ENCODE measurements at regions not wholly inside any gene's neighbourhood (a gene's known extent, or its start where the extent isn't known, plus 50 kb on each side); places are given as distances from the start of the nearest gene placed in this dataset.

DNA sequence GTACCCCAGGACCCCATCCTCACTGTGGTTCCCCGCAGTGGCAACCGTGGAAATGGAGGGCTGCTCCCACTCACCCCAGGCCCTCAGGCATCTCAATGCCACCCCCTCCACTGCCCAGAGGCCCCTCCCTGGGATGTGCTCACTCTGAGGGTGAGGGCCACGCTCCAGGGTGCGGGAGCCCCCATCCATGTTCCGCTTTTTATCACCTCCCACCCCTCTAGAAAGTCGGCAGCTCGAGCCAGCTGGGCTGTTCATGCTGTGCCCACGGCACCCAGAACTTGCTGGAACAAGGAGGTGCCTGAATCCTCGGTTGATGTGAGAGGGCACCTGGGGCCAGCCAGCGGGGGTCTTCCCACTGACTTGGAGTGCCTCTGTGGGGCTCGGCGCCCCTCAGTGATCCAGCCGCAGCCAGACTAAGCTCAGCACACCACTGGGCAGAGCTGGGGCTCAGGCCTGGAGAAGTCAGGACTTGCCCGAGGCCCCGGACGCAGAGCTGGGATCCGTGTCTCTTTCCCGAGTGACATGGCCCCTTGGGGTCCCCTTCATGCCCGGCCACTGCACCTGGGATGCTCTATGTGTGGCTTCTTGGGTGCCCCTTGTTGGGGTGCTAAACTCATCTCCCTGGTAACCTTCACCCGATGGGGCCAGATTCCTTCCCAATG lies 143.1 kb upstream of the GSE1 start:
- Histone ChIP-seq H3K27me3 (peaks cover 2% of the 10 kb centered on the region), H3K4me3 (no peak overlapping the region), H3K27ac (no peak overlapping the region), H3K4me1 (peaks cover 0 to 15% (median 13%) of the 10 kb centered on the region in 4 donors), H3K9me3 (no peaks in the 10 kb centered on the region), H3K36me3 (no peaks in the 10 kb centered on the region)
- no peak for DNase-seq
- no peak for TF ChIP-seq POLR2AphosphoS5 (IDR thresholded peaks at IDR 0.05)
- TF ChIP-seq POLR2A (IDR thresholded peaks at IDR 0.05), result no peak
- TF ChIP-seq, protein P1, sequence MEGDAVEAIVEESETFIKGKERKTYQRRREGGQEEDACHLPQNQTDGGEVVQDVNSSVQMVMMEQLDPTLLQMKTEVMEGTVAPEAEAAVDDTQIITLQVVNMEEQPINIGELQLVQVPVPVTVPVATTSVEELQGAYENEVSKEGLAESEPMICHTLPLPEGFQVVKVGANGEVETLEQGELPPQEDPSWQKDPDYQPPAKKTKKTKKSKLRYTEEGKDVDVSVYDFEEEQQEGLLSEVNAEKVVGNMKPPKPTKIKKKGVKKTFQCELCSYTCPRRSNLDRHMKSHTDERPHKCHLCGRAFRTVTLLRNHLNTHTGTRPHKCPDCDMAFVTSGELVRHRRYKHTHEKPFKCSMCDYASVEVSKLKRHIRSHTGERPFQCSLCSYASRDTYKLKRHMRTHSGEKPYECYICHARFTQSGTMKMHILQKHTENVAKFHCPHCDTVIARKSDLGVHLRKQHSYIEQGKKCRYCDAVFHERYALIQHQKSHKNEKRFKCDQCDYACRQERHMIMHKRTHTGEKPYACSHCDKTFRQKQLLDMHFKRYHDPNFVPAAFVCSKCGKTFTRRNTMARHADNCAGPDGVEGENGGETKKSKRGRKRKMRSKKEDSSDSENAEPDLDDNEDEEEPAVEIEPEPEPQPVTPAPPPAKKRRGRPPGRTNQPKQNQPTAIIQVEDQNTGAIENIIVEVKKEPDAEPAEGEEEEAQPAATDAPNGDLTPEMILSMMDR (IDR thresholded peaks at IDR 0.05), result no peak
- TF ChIP-seq EP300 (IDR thresholded peaks at IDR 0.05; ENCODE audit: low read depth), result no peak
- 79% methylated on average over 18 of the region's 20 CpGs; no CpG with 5 or more reads in 1 of the 2 donors for WGBS, 2 donors (ENCODE audit: low coverage in 1 of 2)
- intact Hi-C loops (cut with DNase I; ENCODE audit: low total_unique reads) (no loop called here), in situ Hi-C loops (cut with MboI; ENCODE audit: low pct_ligation_motif_present in 1 of 4, low pct_unique_long_range_greater_than_20kb in 1 of 4, low sequenced_read_pairs in 3 of 4) (no loop called here)

DNA sequence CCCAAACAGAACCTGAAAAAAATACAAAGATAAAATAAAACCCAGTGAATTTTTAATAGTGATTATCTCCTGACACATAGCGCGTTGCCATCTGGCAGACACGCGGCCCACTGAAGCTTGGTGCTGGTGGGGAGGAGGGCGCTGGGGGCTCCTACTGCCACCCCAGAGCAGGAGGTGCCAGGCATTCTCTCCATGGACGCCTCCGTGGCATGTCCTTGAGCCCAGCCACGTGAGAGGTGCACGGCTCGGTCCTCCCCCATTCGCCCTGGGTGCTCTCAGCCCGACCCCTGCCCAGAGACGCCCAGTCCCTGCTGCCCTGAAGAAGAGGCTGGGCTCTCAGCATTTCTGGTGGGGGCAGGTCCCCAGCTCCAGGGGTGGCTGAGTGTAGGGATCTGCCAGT lies 142.2 kb upstream of the GSE1 start:
- Histone ChIP-seq H3K4me1 (peaks cover 3 to 20% (median 11%) of the 10 kb centered on the region in 4 donors), H3K4me3 (no peak overlapping the region), H3K36me3 (no peaks in the 10 kb centered on the region), H3K27ac (no peak overlapping the region), H3K27me3 (no peaks in the 10 kb centered on the region), H3K9me3 (no peaks in the 10 kb centered on the region)
- WGBS, 2 donors (ENCODE audit: low coverage in 1 of 2), result 84 to 97% methylated on average over 5 to 13 of the region's 13 CpGs
- in situ Hi-C loops (cut with MboI; ENCODE audit: low pct_ligation_motif_present in 1 of 4, low pct_unique_long_range_greater_than_20kb in 1 of 4, low sequenced_read_pairs in 3 of 4), result no loop called here
- TF ChIP-seq POLR2A (IDR thresholded peaks at IDR 0.05), result no peak
- no peak for TF ChIP-seq POLR2AphosphoS5 (IDR thresholded peaks at IDR 0.05)
- TF ChIP-seq, protein P1 (IDR thresholded peaks at IDR 0.05), result no peak
- no peak for TF ChIP-seq EP300 (IDR thresholded peaks at IDR 0.05; ENCODE audit: low read depth)
- no peak for DNase-seq
- intact Hi-C loops (cut with DNase I; ENCODE audit: low total_unique reads), result no loop called here

DNA sequence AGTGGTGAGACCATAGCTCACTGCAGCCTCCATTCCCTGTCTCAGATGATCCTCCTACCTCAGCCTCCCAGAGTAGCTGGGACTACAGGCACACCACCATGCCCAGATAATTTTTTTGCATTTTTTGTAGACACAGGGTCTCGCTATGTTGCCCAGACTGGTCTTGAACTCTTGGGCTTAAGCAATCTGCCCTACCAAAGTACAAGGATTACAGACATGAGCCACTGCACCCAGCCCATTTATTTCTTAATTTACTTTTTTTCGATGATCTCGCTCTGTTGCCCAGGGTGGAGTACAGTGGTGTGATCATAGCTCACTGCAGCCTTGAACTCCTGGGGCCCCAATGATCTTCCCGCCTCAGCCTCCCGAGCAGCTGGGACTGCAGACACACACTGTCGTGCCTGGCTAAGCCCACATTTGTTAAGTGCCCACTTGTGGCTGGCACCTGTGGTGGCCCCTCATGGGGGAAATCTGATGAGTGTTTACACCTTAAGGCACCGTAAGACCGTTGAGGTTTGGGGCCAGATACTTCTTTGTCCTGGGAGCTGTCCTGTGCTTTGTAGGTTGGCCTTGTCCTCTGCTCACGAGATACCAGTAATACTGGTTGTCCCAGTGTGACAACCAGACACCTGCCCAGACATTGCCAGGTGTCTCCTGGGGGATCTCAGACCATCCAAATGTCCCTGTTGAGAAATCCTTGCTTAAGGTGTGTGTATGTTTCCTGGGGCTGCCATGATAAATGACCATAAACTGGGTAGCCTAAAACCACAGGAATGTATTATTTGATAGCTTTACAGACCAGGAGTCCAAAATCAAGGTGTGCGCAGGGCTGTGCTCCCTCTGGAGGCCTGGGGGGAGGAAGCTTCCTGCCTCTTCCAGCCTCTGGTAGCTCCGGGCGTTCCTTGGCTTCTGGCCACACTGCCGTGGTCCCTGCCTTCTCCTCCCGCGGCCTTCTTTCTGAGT lies 141.4 kb upstream of the GSE1 start:
- peaks cover 3 to 20% (median 11%) of the 10 kb centered on the region in 4 donors for H3K4me1 ChIP-seq
- no peaks in the 10 kb centered on the region for H3K36me3 ChIP-seq
- no peaks in the 10 kb centered on the region for H3K9me3 ChIP-seq
- intact Hi-C loops (cut with DNase I; ENCODE audit: low total_unique reads) (no loop called here), in situ Hi-C loops (cut with MboI; ENCODE audit: low pct_ligation_motif_present in 1 of 4, low pct_unique_long_range_greater_than_20kb in 1 of 4, low sequenced_read_pairs in 3 of 4) (no loop called here)
- no peaks in the 10 kb centered on the region for H3K27me3 ChIP-seq
- TF ChIP-seq, protein P1 (IDR thresholded peaks at IDR 0.05), result peak in 2 of 5 experiments; percentile 10 to 44
- TF ChIP-seq POLR2A (IDR thresholded peaks at IDR 0.05), result no peak
- peak; percentile 67 for DNase-seq
- 55 to 67% methylated on average over 3 to 15 of the region's 15 CpGs for WGBS, 2 donors (ENCODE audit: low coverage in 1 of 2)
- peak overlapping the region in 1 of 4 donors; percentile 14 for H3K27ac ChIP-seq
- no peak overlapping the region for H3K4me3 ChIP-seq

DNA sequence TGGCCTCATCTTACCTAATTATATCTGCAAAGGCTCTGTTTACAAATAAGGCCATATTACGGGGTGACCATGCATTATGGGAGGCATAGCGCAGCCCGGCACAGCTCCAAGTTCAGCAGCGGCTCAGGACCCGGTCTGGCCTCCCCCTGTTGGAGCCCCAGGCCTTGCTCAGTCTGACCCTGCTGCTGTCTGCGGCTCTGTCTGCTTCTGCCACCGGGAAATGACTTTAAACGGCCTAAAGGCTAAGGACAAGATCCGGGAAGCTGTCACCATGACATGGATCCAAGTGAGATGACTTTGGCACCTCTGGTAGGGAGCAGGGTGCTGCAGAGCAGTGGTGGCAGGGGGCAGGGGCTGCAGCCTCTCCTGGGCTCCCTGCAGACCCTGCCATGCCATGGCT lies 140.6 kb upstream of the GSE1 start:
- Histone ChIP-seq H3K4me1 (peaks cover 3 to 20% (median 11%) of the 10 kb centered on the region in 4 donors), H3K4me3 (no peak overlapping the region), H3K36me3 (no peaks in the 10 kb centered on the region), H3K27me3 (no peaks in the 10 kb centered on the region), H3K27ac (peak overlapping the region in 1 of 4 donors; percentile 14), H3K9me3 (no peaks in the 10 kb centered on the region)
- in situ Hi-C loops (cut with MboI; ENCODE audit: low pct_ligation_motif_present in 1 of 4, low pct_unique_long_range_greater_than_20kb in 1 of 4, low sequenced_read_pairs in 3 of 4), result no loop called here
- intact Hi-C loops (cut with DNase I; ENCODE audit: low total_unique reads), result no loop called here
- no peak for DNase-seq
- WGBS, 2 donors (ENCODE audit: low coverage in 1 of 2), result 61 to 73% methylated on average over 3 to 9 of the region's 9 CpGs
- TF ChIP-seq EP300 (IDR thresholded peaks at IDR 0.05; ENCODE audit: low read depth) (no peak), POLR2A (IDR thresholded peaks at IDR 0.05) (no peak), POLR2AphosphoS5 (IDR thresholded peaks at IDR 0.05) (no peak)
- TF ChIP-seq, protein P1 (IDR thresholded peaks at IDR 0.05), result no peak
